T-helper 1 cell treated with Interleukin-12 subunit alpha and Interleukin-12 subunit beta and Interleukin-4 antibody, amounts not matched to agents 30 μg/mL and 1 μg/mL, for 36 hours (primary cell): ENCODE measurements at regions not wholly inside any gene's neighbourhood (a gene's known extent, or its start where the extent isn't known, plus 50 kb on each side); places are given as distances from the start of the nearest gene placed in this dataset.
"Not testable (repeated sequence)": the region's sequence is repeated elsewhere in the genome, so short reads cannot be mapped to it uniquely, and the experiment has no call there.

ENCODE experiments used
- H3K27ac Mint-ChIP-seq: one replicate; pipeline ENCODE4 v1.8.0; 2021; ENCODE audit warnings: mild to moderate bottlenecking, mixed read lengths
- H3K27me3 Mint-ChIP-seq: one replicate; pipeline ENCODE4 v1.8.0; 2021; ENCODE audit warnings: low read depth, mixed read lengths
- H3K36me3 Mint-ChIP-seq: one replicate; pipeline ENCODE4 v1.8.0; 2021; ENCODE audit warnings: low read depth, mixed read lengths
- H3K4me1 Mint-ChIP-seq: one replicate; pipeline ENCODE4 v1.8.0; 2021; ENCODE audit warnings: low read depth, mixed read lengths
- H3K4me3 Mint-ChIP-seq: one replicate; pipeline ENCODE4 v1.8.0; 2021; ENCODE audit warnings: mild to moderate bottlenecking, moderate library complexity, mixed read lengths
- H3K9me3 Mint-ChIP-seq: one replicate; pipeline ENCODE4 v1.8.0; 2021; ENCODE audit warnings: mixed read lengths

DNA sequence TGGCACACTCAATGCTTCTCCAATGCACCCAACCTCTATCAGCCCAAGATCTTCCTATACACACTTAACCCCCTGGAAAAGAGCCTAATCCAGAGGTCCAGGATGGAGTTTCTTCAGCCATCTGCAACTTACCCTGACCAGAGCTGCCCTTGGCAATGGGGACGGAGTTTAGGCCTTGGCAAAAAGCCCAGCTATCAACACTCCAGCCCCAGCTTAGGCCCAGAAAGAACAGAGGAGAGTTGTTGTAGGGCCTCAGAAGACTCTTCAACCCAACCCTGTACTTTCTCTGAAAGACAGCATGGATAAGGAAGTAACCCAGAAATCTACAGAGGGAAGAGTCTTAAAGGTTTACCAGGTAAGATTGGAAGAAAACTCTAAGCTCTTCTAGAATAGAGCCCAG, 219.3 kb upstream of the PELI2 start:
- H3K36me3 Mint-ChIP-seq = no peaks in the 10 kb centered on the region
- no peaks in the 10 kb centered on the region for H3K27me3 Mint-ChIP-seq
- no peaks in the 10 kb centered on the region for H3K4me1 Mint-ChIP-seq
- no peak overlapping the region for H3K4me3 Mint-ChIP-seq
- H3K27ac Mint-ChIP-seq = no peak overlapping the region
- H3K9me3 Mint-ChIP-seq = no peaks in the 10 kb centered on the region

DNA sequence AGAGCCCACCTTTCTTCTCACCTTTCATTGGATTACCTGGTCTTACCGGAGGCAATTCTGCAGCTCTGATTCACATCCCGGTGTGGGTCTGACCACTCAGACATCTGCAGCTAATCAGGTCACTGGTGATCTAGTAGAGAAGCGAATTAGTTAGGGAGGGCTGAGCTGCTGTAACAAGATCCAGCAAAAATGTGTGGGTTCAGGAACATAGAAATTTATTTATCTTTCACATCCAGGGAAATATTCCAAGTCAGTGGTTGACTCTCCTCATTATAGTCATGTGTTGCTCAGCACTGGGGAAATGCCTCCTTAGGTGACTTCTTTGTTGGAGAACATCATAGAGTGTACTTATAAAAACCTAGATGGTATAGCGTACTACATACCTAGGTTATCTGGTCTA, 218.7 kb upstream of the PELI2 start:
- Mint-ChIP-seq H3K9me3 (no peaks in the 10 kb centered on the region), H3K27me3 (no peaks in the 10 kb centered on the region), H3K36me3 (no peaks in the 10 kb centered on the region), H3K4me3 (no peak overlapping the region), H3K27ac (no peak overlapping the region), H3K4me1 (no peaks in the 10 kb centered on the region)

DNA sequence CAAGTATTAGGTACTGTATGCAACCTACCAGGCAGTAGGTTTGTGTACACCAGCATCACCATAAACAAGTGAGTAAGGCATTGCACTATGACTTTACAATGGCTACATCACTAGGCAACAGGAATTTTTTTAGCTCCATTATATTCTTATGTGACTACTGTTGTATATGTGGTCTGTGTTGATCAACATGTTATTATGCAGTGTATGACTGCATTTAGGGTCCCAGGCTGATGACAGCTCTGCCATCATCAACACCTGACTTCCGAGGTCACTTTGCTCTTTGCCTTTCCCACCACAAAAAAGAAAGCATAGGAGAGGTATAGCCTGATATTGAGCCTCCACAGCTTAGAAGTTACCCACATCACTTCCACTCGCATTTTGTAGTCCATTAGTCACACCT, 217.5 kb upstream of the PELI2 start:
- Mint-ChIP-seq H3K27ac (no peak overlapping the region), H3K36me3 (no peaks in the 10 kb centered on the region), H3K9me3 (no peaks in the 10 kb centered on the region), H3K4me3 (no peak overlapping the region), H3K4me1 (no peaks in the 10 kb centered on the region), H3K27me3 (no peaks in the 10 kb centered on the region)

DNA sequence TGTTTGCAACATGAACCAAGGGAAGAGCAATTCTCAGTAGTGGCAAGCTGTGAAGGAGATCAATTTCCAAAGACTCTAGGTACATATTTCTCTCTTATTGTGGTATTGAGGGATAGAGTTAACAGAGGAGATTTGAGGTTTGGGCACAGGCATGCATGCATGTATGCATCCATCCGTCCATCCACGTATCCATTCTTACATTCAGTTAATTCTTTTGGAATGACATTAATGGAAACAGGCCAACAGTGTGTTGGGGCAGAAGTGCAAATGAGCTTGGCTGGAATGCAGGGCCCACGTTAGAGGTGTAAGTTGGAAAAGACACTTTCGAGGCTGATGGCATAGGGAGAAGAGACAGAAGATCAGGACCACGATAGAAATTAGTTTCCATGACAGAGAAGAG, 216.9 kb upstream of the PELI2 start:
- Mint-ChIP-seq H3K27ac (no peak overlapping the region), H3K27me3 (no peaks in the 10 kb centered on the region), H3K9me3 (no peaks in the 10 kb centered on the region), H3K4me3 (no peak overlapping the region), H3K4me1 (no peaks in the 10 kb centered on the region), H3K36me3 (no peaks in the 10 kb centered on the region)

DNA sequence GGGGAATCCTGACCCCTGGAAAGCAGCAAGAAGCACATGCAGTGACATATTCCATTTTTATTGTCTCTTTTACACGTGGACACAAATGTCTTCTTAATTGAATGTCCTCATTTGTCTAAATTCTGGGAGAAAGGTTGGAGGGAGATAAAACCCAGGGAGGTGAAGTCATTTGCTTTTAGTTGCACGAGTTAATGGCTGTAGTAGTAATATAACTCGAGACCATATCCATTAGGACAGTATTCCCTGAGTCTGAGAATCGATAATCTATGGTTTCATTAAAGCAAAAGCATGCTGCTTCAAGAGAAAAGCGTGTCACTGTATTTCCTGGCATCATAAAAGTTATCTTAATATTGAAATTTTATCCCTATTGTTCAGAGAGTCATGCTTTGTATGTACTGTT, 216.0 kb upstream of the PELI2 start:
- H3K27me3 Mint-ChIP-seq = no peaks in the 10 kb centered on the region
- H3K4me3 Mint-ChIP-seq = no peak overlapping the region
- H3K36me3 Mint-ChIP-seq = no peaks in the 10 kb centered on the region
- H3K4me1 Mint-ChIP-seq = no peaks in the 10 kb centered on the region
- no peak overlapping the region for H3K27ac Mint-ChIP-seq
- H3K9me3 Mint-ChIP-seq = no peaks in the 10 kb centered on the region

DNA sequence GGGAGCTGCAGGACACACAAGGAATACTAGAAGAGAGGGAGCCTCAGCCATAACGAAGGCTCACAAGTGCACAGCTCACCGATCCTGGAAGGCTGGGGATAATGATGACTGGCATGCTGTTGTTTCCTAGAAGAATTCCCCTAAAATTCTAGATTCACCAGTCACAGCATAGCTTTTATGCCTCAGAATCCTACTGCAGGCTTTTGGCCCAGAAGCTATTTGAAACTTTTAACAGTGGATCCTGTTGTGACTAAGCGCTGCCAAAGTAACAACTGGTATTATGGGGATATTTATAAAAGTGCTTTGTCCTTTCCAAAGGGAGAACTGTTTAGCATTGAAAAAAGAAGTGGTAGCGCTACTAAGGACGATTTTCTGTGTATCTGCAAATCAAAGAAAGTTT, 214.1 kb upstream of the PELI2 start:
- no peak overlapping the region for H3K4me3 Mint-ChIP-seq
- H3K36me3 Mint-ChIP-seq = no peaks in the 10 kb centered on the region
- H3K27ac Mint-ChIP-seq = no peak overlapping the region
- peaks cover 7% of the 10 kb centered on the region for H3K27me3 Mint-ChIP-seq
- no peaks in the 10 kb centered on the region for H3K4me1 Mint-ChIP-seq
- no peaks in the 10 kb centered on the region for H3K9me3 Mint-ChIP-seq

DNA sequence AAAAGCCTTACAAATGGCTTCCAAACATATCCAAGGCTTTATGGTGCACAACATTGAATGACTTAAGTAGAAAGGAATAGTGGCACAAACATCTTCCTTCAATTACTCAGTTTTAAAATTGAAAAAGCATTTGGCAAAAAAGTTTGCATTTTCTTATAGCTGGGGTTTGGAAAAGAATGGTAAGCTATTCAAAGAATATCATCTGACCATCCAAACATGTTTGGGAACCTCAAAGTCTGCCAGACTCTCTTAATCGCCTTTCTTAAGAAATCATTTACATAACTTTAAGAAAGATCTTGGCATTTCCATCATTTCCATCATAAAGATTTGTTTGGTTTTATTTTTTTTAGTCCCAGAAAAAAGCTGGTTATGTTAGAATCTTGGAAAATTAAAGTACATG, 210.1 kb upstream of the PELI2 start:
- no peak overlapping the region for H3K27ac Mint-ChIP-seq
- H3K27me3 Mint-ChIP-seq = peaks cover 13% of the 10 kb centered on the region
- no peak overlapping the region for H3K4me3 Mint-ChIP-seq
- no peaks in the 10 kb centered on the region for H3K4me1 Mint-ChIP-seq
- no peaks in the 10 kb centered on the region for H3K9me3 Mint-ChIP-seq
- no peaks in the 10 kb centered on the region for H3K36me3 Mint-ChIP-seq

DNA sequence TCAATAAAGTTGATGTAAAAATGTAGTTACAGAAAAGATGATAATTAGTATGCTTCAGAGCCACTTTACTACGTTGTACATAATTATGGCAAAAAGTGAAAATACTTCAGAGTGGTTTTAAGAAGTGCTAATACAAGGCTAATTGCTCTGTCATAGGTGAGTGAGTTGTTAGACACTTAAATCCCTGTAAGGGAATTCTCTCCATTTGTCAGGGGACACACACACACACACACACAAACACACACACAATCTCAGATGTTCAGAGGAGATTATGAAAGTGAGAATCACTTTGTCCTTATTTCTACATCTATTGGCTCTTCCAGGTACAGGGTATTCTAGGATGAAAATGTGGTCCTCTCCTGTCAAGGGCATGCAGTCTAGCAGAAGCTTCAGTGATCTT, 208.3 kb upstream of the PELI2 start:
- no peaks in the 10 kb centered on the region for H3K9me3 Mint-ChIP-seq
- no peaks in the 10 kb centered on the region for H3K36me3 Mint-ChIP-seq
- no peaks in the 10 kb centered on the region for H3K4me1 Mint-ChIP-seq
- H3K27me3 Mint-ChIP-seq = peaks cover 13% of the 10 kb centered on the region
- H3K4me3 Mint-ChIP-seq = no peak overlapping the region
- no peak overlapping the region for H3K27ac Mint-ChIP-seq

DNA sequence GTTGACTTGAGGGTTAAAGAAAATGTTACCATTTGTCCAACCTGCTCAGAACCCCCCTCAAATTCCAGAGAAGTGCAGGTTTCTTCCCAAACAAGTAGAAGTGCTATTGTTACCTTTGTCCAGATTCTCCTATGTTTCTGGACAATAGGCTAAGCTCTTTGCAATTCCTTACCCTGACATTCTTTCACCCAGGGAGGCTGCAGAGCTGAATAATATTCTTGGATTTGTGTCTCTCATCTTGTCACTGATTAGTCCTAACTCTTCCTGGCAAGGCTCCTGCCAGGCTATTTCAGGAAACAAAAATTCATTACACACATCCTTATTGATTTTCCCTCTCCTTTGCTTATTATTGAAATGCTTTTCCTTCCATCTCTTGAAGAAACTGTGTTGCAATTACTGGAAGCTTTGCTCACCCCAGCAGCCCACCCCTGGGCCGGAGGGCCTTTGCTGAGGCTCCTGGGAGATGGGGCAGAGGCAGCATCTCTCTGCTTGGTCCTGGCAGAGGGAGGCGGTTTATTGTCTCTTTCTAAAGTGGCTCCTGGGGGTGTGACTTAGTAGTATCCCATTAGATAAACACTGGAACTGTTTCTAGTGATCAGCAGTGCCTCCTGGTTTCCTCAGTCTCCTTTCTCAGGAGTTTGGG, 207.5 kb upstream of the PELI2 start:
- H3K4me3 Mint-ChIP-seq = no peak overlapping the region
- no peak overlapping the region for H3K27ac Mint-ChIP-seq
- peaks cover 16% of the 10 kb centered on the region for H3K27me3 Mint-ChIP-seq
- H3K9me3 Mint-ChIP-seq = no peaks in the 10 kb centered on the region
- H3K4me1 Mint-ChIP-seq = no peaks in the 10 kb centered on the region
- no peaks in the 10 kb centered on the region for H3K36me3 Mint-ChIP-seq

DNA sequence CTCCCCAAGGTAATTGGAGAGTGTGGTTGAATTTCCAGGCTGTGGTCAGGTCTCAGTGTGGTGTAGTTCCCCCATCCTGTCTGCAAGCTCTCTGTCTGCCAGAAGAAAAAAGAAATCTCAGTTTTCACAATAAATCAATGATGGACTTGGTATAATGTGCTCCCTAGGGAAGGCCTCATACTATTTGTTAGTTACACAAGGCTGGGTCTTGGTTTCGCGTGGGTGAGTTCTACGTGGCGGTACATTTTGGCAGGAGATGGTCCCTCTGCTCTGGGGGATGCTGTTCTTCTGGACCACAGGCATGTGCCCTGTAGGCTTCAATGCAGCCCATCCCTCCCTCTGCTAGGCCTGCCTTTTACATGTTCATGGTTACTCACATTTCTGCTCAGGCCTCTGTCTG, 206.4 kb upstream of the PELI2 start:
- peaks cover 23% of the 10 kb centered on the region for H3K27me3 Mint-ChIP-seq
- no peaks in the 10 kb centered on the region for H3K4me1 Mint-ChIP-seq
- H3K36me3 Mint-ChIP-seq = no peaks in the 10 kb centered on the region
- H3K27ac Mint-ChIP-seq = no peak overlapping the region
- H3K9me3 Mint-ChIP-seq = no peaks in the 10 kb centered on the region
- H3K4me3 Mint-ChIP-seq = no peak overlapping the region

DNA sequence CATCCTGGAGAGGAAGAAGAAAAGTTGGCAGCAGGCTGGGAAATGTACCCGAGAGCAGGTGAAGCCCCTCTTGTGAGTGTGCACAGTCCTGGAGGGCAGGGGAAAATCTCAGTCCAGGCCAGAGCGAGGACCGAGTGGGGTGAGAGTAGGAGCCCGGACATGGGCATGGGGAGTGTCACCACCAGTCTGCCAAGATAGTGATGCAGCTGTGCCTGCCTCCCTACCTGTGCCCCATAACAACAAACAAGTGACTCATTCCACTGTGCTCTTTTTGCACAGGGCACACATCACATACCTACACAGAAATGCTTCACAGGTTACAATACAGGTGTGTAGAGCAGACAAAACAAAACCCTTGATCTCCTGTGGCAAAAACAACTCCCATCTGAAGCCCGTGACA, 205.9 kb upstream of the PELI2 start:
- H3K4me1 Mint-ChIP-seq = no peaks in the 10 kb centered on the region
- H3K4me3 Mint-ChIP-seq = no peak overlapping the region
- no peaks in the 10 kb centered on the region for H3K36me3 Mint-ChIP-seq
- no peak overlapping the region for H3K27ac Mint-ChIP-seq
- H3K27me3 Mint-ChIP-seq = peaks cover 23% of the 10 kb centered on the region
- no peaks in the 10 kb centered on the region for H3K9me3 Mint-ChIP-seq

DNA sequence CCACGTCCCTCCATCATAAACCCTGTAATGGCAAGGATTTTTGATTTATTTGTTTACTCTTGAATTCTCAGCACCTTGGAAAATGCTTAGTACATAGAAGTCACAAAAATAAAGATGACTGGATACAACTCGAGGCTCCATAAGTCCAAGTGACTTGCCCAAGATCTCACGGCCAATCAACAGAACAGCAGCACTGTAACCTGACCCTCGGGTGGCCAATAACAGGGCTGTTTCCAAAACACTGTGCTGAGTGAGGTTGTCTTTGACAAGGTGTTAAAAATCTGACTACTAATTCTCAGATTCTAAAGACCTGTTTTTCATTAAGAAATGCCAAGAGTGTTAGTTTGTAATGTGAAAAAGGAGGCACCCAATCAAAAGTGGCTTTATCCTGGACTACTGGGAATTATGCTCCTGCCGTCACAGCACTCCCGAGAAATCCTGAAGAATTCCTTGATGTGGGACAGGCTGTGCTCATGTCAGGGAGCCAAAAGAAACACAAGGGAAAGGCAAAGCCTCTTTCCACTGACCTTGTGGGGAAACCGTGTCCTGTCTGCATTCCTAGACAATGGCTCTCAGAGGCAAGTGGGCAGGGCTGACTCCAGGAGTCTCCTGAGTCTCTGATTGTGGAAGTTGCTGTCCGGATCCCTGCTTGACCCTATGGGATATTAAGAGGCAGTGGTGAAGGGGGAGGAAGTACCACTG, 204.7 kb upstream of the PELI2 start:
- no peaks in the 10 kb centered on the region for H3K9me3 Mint-ChIP-seq
- H3K27me3 Mint-ChIP-seq = peaks cover 31% of the 10 kb centered on the region
- H3K27ac Mint-ChIP-seq = no peak overlapping the region
- H3K4me1 Mint-ChIP-seq = no peaks in the 10 kb centered on the region
- H3K36me3 Mint-ChIP-seq = no peaks in the 10 kb centered on the region
- no peak overlapping the region for H3K4me3 Mint-ChIP-seq

DNA sequence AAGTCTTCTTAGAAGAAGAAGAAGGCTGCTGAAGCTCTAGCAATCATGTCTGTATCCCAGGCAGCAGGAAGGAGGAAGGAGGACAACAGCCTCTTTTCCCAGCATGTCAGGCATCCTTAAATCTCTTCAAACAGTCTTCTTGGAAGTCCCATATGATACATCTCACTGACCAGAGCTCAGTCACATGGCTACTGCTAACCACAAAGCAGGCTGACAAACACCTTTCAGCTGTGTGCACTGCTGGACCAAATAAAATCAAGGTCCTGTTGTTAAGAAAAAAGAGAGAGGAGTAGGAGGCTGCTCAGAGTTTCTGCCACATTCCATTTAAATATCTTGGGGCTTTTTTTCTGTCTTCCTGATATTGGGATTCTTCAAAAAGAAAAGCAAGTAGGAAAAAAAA, 203.4 kb upstream of the PELI2 start:
- no peak overlapping the region for H3K4me3 Mint-ChIP-seq
- H3K27ac Mint-ChIP-seq = no peak overlapping the region
- H3K4me1 Mint-ChIP-seq = no peaks in the 10 kb centered on the region
- H3K36me3 Mint-ChIP-seq = no peaks in the 10 kb centered on the region
- peaks cover 28% of the 10 kb centered on the region for H3K27me3 Mint-ChIP-seq
- no peaks in the 10 kb centered on the region for H3K9me3 Mint-ChIP-seq

DNA sequence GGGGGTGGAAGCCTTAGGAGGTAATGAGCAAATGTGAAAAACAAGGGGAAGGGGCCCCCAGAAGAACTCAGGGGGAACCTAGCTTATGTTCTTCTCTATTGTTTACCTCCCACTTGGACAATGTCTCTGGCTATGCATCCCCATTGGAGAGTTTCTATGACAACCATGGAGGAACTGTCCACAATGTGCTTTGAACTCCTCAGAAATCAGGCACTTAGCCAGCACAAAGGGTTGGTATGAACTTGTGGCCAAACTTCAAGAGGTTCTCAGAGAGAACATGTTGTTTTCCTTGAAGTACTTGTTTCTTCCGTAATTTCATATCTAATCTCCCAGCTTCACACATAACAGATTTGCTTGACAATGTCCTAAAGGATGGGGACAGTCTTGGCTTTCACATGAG, 202.8 kb upstream of the PELI2 start:
- no peak overlapping the region for H3K4me3 Mint-ChIP-seq
- no peaks in the 10 kb centered on the region for H3K36me3 Mint-ChIP-seq
- H3K27ac Mint-ChIP-seq = no peak overlapping the region
- no peaks in the 10 kb centered on the region for H3K9me3 Mint-ChIP-seq
- peaks cover 28% of the 10 kb centered on the region for H3K27me3 Mint-ChIP-seq
- H3K4me1 Mint-ChIP-seq = no peaks in the 10 kb centered on the region

DNA sequence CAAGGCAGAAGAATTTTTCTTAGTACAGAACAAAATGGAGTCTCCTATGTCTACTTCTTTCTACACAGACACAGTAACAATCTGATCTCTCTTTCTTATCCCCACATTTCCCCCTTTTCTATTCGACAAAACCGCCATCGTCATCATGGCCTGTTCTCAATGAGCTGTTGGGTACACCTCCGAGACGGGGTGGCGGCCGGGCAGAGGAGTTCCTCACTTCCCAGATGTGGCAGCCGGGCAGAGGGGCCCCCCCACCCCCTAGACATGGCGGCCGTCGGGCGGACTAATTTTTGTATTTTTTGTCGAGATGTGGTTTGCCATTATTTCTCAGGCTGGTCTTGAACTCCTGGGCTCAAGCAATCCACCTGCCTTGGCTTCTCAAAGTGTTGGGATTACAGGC, 198.4 kb upstream of the PELI2 start:
- H3K27ac Mint-ChIP-seq, H3K4me3 Mint-ChIP-seq, H3K9me3 Mint-ChIP-seq, H3K36me3 Mint-ChIP-seq, H3K4me1 Mint-ChIP-seq: not testable (repeated sequence)
- peaks cover 36% of the 10 kb centered on the region for H3K27me3 Mint-ChIP-seq

DNA sequence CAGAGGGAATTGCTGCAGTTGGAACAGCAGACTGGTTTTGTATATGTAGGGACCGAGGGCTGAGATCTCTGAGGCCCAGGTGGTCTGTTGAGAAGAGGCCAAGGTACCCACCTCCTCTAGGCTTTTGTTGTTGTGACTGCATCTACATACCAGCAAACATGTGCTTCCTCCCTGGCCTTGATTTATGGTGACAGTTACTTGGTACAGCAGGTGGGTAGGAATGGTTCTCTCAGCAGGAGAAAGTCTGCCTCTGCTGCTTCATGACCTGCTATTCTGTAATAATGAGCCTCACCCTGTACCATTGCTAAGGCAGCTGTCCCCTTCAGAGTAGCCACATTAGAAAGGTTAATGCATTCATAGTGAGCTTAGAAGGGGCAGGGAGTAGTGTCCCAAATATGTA, 196.7 kb upstream of the PELI2 start:
- Mint-ChIP-seq H3K27me3 (peaks cover 31% of the 10 kb centered on the region), H3K4me1 (no peaks in the 10 kb centered on the region), H3K27ac (no peak overlapping the region), H3K36me3 (no peaks in the 10 kb centered on the region), H3K9me3 (no peaks in the 10 kb centered on the region), H3K4me3 (no peak overlapping the region)
